Activated T-helper 1 cell treated with anti-CD3 and anti-CD28 coated beads, Interleukin-12 subunit alpha, Interleukin-12 subunit beta, Interleukin-2, Interleukin-4 antibody, amounts not matched to agents 30 ng/mL and 10 ng/mL and 1 ng/mL, durations not matched to agents 14 hours and 24 hours and 36 hours (primary cell): ENCODE measurements at regions not wholly inside any gene's neighbourhood (a gene's known extent, or its start where the extent isn't known, plus 50 kb on each side); places are given as distances from the start of the nearest gene placed in this dataset.

Experiments
- DNase-seq: peaks from one replicate; pipeline ENCODE4 v3.0.0; 2021; ENCODE audit warnings: low spot score
- H3K27ac Mint-ChIP-seq: one replicate; pipeline ENCODE4 v1.8.0; 2021; ENCODE audit warnings: mild to moderate bottlenecking, mixed read lengths
- H3K27me3 Mint-ChIP-seq: one replicate; pipeline ENCODE4 v1.8.0; 2022; ENCODE audit warnings: mild to moderate bottlenecking, moderate library complexity, mixed read lengths; ENCODE audit not compliant: insufficient read depth
- H3K36me3 Mint-ChIP-seq: one replicate; pipeline ENCODE4 v1.8.0; 2021; ENCODE audit warnings: low read depth, mixed read lengths
- H3K4me1 Mint-ChIP-seq: one replicate; pipeline ENCODE4 v1.8.0; 2021; ENCODE audit warnings: low read depth, mixed read lengths
- H3K4me3 Mint-ChIP-seq: one replicate; pipeline ENCODE4 v1.8.0; 2021; ENCODE audit warnings: mild to moderate bottlenecking, moderate library complexity, mixed read lengths
- H3K9me3 Mint-ChIP-seq: one replicate; pipeline ENCODE4 v1.8.0; 2021; ENCODE audit warnings: mixed read lengths
- intact Hi-C: fragments of 100-400 bp; cut with micrococcal nuclease; formaldehyde crosslinking; loops from one replicate; pipeline ENCODE4 v1.15.1; 2024

DNA sequence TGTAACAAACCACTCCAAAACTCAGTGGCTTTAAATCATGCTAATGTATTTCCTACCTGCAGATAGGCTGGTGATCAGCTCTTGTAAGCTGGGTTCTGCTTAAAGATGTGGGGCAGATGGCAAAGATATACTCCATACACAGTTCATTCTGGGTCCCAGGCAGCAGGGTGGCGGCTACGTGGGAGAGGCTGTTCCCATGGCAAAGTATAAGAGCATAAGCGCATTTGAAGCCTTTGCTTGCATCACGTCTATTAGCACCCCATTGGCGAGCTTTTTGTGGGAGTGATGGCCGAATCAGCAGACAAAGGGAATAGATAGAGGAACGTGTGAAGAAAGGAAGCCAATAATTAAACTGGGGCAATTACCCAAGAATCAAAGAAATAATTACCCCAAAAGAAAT lies 523.1 kb downstream of the SPATA31D1 start:
- Mint-ChIP-seq H3K27me3 (peaks cover 2% of the 10 kb centered on the region), H3K4me3 (no peak overlapping the region), H3K4me1 (no peaks in the 10 kb centered on the region), H3K9me3 (peaks cover 3% of the 10 kb centered on the region), H3K27ac (no peak overlapping the region), H3K36me3 (no peaks in the 10 kb centered on the region)
- intact Hi-C loops, result no loop called here
- no peak for DNase-seq

DNA sequence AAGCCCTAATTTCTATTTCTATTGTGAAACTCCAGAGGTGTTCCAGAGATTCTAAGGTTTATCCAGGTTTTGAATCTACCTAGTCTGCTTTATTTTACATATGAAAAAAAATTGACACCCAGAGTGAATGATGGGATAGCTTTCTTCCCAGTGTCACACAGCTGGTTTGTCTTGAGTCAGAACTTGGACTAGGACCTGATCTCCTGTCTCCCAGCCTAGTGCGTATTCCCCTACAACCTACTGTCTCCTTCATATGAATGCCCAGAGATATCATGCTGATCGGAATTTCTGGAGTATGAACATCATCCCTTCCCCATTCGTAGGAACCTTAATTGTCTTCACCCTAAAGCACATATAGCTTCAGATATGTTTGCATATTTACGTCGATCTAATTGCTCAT lies 524.2 kb downstream of the SPATA31D1 start:
- H3K4me3 Mint-ChIP-seq, result no peak overlapping the region
- H3K4me1 Mint-ChIP-seq, result no peaks in the 10 kb centered on the region
- H3K27me3 Mint-ChIP-seq, result peaks cover 2% of the 10 kb centered on the region
- intact Hi-C loops, result no loop called here
- H3K36me3 Mint-ChIP-seq, result no peaks in the 10 kb centered on the region
- no peak overlapping the region for H3K27ac Mint-ChIP-seq
- no peak for DNase-seq
- no peaks in the 10 kb centered on the region for H3K9me3 Mint-ChIP-seq

DNA sequence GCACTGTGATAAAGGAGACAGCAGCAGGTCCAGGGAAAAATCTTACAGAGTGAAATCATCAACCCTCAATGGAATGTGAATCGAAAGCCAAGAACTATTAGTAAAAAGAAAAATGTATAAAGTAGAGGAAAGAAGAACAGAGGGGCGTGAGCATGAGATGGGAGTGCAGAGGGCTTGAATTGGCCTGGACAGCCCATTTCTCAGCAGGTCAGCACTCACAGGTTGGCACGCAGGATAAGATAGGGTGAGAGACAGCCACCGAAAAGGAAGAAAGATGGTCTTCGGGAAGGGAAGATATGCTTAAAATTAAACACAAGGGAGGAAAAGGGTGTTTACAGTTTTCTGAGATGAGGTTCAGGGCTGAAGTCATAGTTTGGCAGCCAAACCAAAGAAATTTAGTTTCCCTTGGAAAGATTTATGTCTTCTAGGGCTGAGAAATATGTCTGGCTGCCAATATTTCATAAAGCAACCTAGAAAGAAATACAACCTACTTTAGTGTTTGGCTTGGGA lies 524.7 kb downstream of the SPATA31D1 start:
- intact Hi-C loops, result no loop called here
- Mint-ChIP-seq H3K27ac (no peak overlapping the region), H3K4me3 (no peak overlapping the region), H3K36me3 (no peaks in the 10 kb centered on the region), H3K9me3 (no peaks in the 10 kb centered on the region), H3K27me3 (peaks cover 2% of the 10 kb centered on the region), H3K4me1 (no peaks in the 10 kb centered on the region)
- DNase-seq, result no peak

DNA sequence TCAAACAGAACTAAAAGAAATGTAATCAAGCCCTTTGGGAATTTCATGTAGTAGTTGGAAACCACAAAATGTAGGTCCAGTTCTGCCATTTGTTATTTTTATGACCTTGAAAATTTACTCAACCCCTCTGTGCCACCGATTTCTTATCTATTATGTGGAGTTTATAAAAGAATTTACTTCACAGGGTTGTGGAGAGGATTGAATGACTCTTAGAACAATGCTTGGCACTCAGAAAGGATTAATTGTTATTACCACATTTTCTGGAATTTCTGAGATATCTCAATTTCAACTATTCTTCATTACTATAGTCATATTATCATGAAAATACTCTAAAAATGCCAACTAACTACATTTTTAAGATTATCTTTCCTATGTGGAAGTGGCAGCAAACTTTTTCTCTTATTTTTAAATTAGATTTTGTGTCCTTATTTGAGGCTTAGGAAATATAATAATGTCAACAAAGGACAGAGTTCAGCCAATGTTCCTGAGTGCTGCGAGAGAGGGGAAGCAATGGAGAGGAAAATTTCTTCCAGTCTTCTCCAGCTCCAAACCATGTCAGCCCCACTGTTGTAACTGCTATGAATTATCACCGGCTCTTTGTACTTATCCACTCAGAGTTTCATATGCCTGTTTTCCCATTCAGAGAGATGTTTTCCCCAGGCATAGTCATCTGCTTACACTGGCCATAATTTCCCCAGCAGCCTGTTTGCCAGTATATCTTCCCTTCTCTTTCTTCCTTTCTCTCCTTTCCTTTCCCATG lies 525.6 kb downstream of the SPATA31D1 start:
- no peaks in the 10 kb centered on the region for H3K36me3 Mint-ChIP-seq
- no peak for DNase-seq
- peaks cover 2% of the 10 kb centered on the region for H3K27me3 Mint-ChIP-seq
- H3K27ac Mint-ChIP-seq, result no peak overlapping the region
- H3K4me3 Mint-ChIP-seq, result no peak overlapping the region
- intact Hi-C loops, result no loop called here
- no peaks in the 10 kb centered on the region for H3K4me1 Mint-ChIP-seq
- H3K9me3 Mint-ChIP-seq, result no peaks in the 10 kb centered on the region

DNA sequence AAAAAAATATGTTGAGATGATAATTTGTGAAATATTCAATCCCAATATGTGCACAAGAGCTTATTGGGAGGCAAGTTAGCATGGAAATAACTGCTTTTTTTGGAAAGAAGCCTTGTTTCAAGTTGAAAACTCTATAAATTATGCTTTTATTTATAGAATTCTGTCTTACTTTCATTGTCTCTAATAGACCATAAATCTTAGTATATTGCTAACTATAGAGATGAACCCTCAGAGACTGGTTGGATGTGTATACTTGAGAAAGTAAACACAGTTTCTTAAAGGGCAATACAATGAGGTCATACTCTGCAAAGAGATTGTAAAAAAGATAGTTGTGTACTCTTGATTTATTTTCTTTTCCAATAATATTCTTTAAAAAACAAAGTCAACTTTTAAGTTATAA lies 530.3 kb downstream of the SPATA31D1 start:
- no peak for DNase-seq
- intact Hi-C loops, result no loop called here
- no peaks in the 10 kb centered on the region for H3K4me1 Mint-ChIP-seq
- no peaks in the 10 kb centered on the region for H3K9me3 Mint-ChIP-seq
- H3K4me3 Mint-ChIP-seq, result no peak overlapping the region
- no peaks in the 10 kb centered on the region for H3K36me3 Mint-ChIP-seq
- no peak overlapping the region for H3K27ac Mint-ChIP-seq
- H3K27me3 Mint-ChIP-seq, result no peaks in the 10 kb centered on the region

DNA sequence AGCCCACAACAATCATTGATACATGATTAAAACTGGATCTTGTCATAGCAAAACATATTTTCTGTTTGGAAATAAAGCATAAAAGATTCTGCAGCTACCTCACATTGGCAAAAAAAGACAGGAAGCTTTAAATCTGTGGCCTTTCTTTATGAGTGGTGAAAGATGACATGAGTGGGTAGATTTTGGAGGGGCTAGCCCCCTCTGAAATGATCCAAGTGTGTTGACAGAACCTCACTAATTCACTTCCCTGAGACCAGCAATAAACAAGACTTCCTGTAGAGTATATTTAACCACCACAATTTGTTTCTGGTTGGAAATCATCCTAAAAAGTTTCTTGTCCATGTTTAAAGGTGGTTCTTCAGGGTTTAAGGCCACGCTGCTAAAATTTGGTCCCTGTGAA lies 530.8 kb downstream of the SPATA31D1 start:
- Mint-ChIP-seq H3K4me3 (no peak overlapping the region), H3K36me3 (no peaks in the 10 kb centered on the region), H3K27me3 (no peaks in the 10 kb centered on the region), H3K4me1 (no peaks in the 10 kb centered on the region), H3K9me3 (no peaks in the 10 kb centered on the region), H3K27ac (no peak overlapping the region)
- no peak for DNase-seq
- intact Hi-C loops, result no loop called here

DNA sequence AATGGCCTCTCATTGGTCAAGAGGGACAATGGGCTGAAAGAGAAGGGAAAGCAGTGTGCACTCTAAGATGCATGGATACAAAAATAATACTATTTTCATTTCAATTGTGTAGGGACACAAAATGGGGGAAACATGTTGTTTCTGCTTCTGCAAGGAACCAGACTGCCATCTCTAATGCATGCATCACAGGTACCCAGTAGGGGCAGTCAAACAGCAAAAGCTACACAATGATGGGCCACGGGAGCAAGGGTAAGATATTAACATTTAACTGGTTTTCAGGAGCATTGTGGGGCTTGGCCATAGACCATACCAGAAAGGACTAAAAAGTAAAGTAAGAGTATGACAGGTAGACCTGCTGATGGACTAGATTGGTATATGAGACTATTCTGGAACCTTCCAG lies 535.8 kb downstream of the SPATA31D1 start:
- Mint-ChIP-seq H3K36me3 (no peaks in the 10 kb centered on the region), H3K4me3 (no peak overlapping the region), H3K4me1 (no peaks in the 10 kb centered on the region)

DNA sequence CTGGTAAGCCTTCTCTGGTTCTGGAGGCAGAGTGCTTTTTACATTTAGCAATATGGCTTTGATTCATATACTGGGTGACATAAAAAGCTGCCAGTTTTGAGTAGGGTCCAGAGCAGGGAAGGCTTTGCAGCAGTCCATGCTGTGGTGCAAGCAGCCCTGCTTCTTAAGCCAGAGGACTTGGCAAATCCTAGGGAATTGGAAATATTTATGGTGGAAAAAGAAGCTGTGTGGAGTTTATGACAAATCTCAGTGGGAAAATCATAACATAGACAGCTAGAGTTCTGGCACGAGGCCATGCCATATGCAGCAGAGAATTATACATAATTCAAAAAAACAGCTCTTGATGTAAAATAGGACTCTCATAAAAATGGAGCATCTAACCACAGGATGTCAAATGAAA lies 536.4 kb downstream of the RASEF start:
- no peak overlapping the region for H3K4me3 Mint-ChIP-seq
- no peaks in the 10 kb centered on the region for H3K27me3 Mint-ChIP-seq
- DNase-seq, result no peak
- peaks cover 26% of the 10 kb centered on the region for H3K9me3 Mint-ChIP-seq
- no peaks in the 10 kb centered on the region for H3K36me3 Mint-ChIP-seq
- H3K27ac Mint-ChIP-seq, result no peak overlapping the region
- intact Hi-C loops, result no loop called here
- H3K4me1 Mint-ChIP-seq, result no peaks in the 10 kb centered on the region

More for the DNA sequence above, 535.8 kb downstream of the SPATA31D1 start:
- Mint-ChIP-seq H3K9me3 (peaks cover 26% of the 10 kb centered on the region), H3K27me3 (no peaks in the 10 kb centered on the region), H3K27ac (no peak overlapping the region)
- DNase-seq, result no peak
- intact Hi-C loops, result no loop called here

DNA sequence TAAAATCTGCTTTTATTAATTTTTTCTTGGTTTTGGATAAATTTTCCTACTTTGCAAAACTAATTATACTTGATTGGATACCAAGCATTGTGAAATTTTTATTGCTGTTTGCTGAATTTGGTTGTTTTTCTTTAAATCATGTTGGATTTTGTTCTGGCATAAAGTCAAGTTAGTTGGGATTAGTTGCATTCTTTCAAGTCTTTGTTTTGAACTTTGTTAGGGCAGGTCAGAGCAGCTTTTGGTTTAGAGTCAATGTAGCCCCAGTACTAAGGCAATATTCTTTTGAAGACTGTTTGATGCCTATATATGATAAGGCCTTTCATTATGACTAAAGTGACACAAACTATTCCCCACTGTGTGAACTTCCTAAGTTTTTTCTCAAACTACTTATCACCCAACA lies 531.1 kb downstream of the RASEF start:
- Mint-ChIP-seq H3K9me3 (peaks cover 15% of the 10 kb centered on the region), H3K4me3 (no peak overlapping the region), H3K36me3 (no peaks in the 10 kb centered on the region), H3K27me3 (no peaks in the 10 kb centered on the region), H3K27ac (no peak overlapping the region), H3K4me1 (no peaks in the 10 kb centered on the region)
- no peak for DNase-seq
- intact Hi-C loops, result no loop called here

DNA sequence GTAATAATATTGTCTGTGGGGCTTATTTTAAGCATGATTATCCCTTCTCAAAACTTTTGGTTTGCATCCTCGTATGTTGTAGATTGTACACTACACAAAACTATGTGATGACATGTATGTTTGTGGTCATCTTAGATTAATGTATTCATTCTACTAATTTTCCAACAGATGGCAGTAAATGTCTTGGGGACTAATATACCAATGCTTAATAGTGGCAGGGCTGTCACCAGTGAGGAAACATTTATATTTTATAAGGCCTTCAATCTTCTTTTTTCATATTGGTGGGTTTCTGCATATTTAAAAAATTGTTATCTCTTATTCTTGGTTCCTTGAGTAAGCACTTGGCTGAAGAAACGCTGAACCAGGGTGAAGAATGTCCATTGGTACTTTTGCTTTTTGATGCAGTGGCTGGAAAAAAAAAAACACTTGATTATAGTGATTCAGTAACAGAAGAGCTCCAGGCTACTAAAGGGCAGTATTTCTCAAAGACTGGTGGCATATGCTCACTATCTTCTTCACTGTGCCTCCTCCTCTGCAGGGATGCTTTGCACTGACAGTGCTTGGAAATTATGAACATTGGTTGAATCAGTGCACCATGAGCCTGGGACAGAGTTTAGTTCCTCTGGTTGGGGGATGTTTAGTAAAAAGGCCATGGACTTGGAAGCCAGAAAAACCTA lies 530.3 kb downstream of the RASEF start:
- no peaks in the 10 kb centered on the region for H3K36me3 Mint-ChIP-seq
- intact Hi-C loops, result no loop called here
- no peak overlapping the region for H3K4me3 Mint-ChIP-seq
- DNase-seq, result no peak
- peaks cover 6% of the 10 kb centered on the region for H3K9me3 Mint-ChIP-seq
- H3K27ac Mint-ChIP-seq, result no peak overlapping the region
- no peaks in the 10 kb centered on the region for H3K27me3 Mint-ChIP-seq
- no peaks in the 10 kb centered on the region for H3K4me1 Mint-ChIP-seq

DNA sequence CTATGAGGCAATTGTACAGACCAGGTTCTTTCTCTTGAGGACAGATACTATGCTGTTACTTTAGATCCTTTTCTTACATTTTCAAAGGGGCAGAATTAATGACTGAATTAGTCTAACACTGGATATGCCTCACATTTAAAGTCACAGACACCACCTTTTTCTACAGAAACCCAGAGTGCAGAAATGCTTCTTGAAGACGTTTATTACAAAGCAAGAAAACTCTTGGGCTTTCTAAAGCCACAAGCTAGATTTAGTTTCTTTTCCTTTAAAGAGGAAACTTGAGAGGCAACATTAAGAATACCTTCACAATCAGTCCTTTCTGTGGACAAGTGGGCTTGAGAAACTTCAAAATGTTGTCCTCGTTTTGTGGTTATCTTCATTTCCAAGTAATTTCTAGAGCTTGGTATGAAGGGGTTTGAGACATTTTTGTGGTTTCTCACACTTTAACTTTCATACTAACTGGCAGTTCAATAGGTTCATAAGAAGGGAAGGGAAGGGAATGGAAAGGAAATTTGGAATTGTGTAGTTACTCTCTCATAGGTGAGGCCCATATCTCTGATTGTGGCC lies 527.4 kb downstream of the RASEF start:
- H3K9me3 Mint-ChIP-seq, result no peaks in the 10 kb centered on the region
- no peaks in the 10 kb centered on the region for H3K36me3 Mint-ChIP-seq
- no peaks in the 10 kb centered on the region for H3K27me3 Mint-ChIP-seq
- intact Hi-C loops, result no loop called here
- H3K27ac Mint-ChIP-seq, result no peak overlapping the region
- H3K4me3 Mint-ChIP-seq, result no peak overlapping the region
- no peak for DNase-seq
- no peaks in the 10 kb centered on the region for H3K4me1 Mint-ChIP-seq

DNA sequence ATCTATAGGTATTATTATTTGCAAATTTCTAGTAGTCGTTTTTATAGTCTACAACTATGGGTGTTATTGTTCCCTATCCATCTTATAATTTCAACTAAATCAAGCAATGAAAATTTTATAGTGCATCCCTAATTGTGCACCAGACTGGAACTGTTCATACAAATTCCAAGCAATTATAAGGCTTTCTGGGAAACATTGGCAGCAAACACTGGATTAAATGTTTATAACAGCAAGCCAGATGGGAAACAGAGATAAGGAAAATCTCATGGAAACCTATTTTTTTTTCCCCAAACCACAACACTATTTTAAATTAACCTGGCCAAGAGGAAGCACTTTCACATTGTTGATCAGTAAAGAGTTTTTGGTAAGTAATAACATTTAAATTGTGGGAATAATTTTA lies 524.3 kb downstream of the RASEF start:
- no peaks in the 10 kb centered on the region for H3K9me3 Mint-ChIP-seq
- DNase-seq, result no peak
- H3K4me1 Mint-ChIP-seq, result no peaks in the 10 kb centered on the region
- H3K4me3 Mint-ChIP-seq, result no peak overlapping the region
- no peak overlapping the region for H3K27ac Mint-ChIP-seq
- H3K27me3 Mint-ChIP-seq, result no peaks in the 10 kb centered on the region
- intact Hi-C loops, result no loop called here
- H3K36me3 Mint-ChIP-seq, result no peaks in the 10 kb centered on the region

DNA sequence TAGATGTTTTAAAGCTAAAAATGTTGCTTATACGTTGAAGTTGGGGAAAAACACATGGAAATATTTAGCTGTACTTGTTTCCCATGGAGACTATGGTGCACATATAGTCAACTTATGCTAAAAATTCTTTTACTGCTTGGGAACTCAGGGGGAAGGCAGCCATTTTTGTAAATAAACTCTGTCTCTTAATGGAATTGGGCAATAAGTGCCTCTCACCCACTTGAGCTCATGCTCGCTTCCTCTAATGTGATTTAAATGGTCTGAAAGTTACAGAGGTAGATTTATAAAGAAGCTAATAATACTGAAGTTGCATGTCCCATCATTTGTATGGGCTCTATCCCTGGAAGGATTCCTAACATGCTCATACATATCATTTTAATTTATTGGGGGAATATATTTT lies 523.8 kb downstream of the RASEF start:
- Mint-ChIP-seq H3K4me1 (no peaks in the 10 kb centered on the region), H3K4me3 (no peak overlapping the region), H3K27ac (no peak overlapping the region), H3K36me3 (no peaks in the 10 kb centered on the region), H3K27me3 (no peaks in the 10 kb centered on the region), H3K9me3 (no peaks in the 10 kb centered on the region)
- no peak for DNase-seq
- intact Hi-C loops, result no loop called here
